T-helper 1 cell treated with Interleukin-12 subunit alpha and Interleukin-12 subunit beta and Interleukin-4 antibody, amounts not matched to agents 30 μg/mL and 1 μg/mL, for 36 hours (primary cell): ENCODE measurements at regions not wholly inside any gene's neighbourhood (a gene's known extent, or its start where the extent isn't known, plus 50 kb on each side); places are given as distances from the start of the nearest gene placed in this dataset.

Experiments
- H3K27ac Mint-ChIP-seq: one replicate; pipeline ENCODE4 v1.8.0; 2021; ENCODE audit warnings: mild to moderate bottlenecking, mixed read lengths
- H3K27me3 Mint-ChIP-seq: one replicate; pipeline ENCODE4 v1.8.0; 2021; ENCODE audit warnings: low read depth, mixed read lengths
- H3K36me3 Mint-ChIP-seq: one replicate; pipeline ENCODE4 v1.8.0; 2021; ENCODE audit warnings: low read depth, mixed read lengths
- H3K4me1 Mint-ChIP-seq: one replicate; pipeline ENCODE4 v1.8.0; 2021; ENCODE audit warnings: low read depth, mixed read lengths
- H3K4me3 Mint-ChIP-seq: one replicate; pipeline ENCODE4 v1.8.0; 2021; ENCODE audit warnings: mild to moderate bottlenecking, moderate library complexity, mixed read lengths
- H3K9me3 Mint-ChIP-seq: one replicate; pipeline ENCODE4 v1.8.0; 2021; ENCODE audit warnings: mixed read lengths

DNA sequence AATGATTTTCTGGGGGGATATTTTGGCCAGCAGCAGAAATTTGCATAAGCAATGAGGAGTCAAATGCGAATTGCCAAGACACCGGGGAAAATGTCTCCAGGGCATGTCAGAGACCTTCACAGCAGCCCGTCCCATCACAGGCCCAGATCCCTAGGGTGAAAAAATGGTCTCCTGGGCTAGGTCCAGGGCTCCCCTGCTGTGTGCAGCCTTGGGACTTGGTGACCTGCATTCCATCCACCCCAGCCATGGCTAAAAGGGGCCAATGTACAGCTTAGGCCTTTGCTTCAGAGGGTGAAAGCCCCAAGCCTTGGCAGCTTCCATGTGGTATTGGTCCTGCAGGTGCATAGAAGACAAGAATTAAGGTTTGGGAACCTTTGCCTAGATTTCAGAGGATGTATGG lies 534.5 kb upstream of the MEF2C start:
- Mint-ChIP-seq H3K4me3 (no peak overlapping the region), H3K9me3 (no peaks in the 10 kb centered on the region), H3K36me3 (no peaks in the 10 kb centered on the region), H3K27me3 (no peaks in the 10 kb centered on the region), H3K4me1 (no peaks in the 10 kb centered on the region), H3K27ac (no peak overlapping the region)

DNA sequence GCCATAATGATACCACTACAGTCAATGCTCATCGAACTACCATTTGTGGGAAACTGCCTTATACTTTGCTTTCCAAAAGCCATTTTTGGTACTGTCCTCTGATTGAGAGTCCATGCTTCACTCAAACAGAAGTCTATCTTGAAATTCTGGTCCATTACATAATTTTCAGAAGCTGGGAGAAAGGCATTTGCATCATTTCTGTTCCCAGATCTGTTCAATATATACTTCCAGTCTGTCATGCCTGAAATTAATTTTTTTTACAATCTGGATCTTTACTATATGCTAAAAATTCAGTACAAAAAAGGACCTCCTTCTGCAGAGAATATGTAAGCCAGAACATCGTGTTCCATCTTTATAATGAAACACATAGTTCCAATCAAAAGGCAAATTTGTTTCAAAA lies 528.9 kb upstream of the MEF2C start:
- Mint-ChIP-seq H3K36me3 (no peaks in the 10 kb centered on the region), H3K9me3 (no peaks in the 10 kb centered on the region), H3K27ac (no peak overlapping the region), H3K4me1 (no peaks in the 10 kb centered on the region), H3K27me3 (no peaks in the 10 kb centered on the region), H3K4me3 (no peak overlapping the region)

DNA sequence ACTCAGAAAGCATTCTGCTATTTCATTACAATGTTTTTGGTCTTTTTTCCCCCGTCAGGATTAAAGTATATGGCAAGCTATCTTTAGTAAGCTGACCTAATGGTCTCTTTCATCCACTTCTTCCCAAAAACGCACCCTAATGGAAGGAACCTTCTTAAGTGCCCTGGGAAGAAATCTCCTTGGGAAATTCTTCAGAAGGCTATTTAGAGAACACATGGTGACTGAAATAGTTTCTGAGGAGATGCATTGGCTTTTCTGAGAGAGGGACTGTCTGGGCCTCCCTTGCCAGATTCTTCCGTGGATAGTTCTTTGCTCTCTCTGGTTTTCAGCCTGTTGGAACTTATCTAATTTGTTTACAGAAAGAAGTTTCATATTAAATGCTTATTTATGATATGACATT lies 524.1 kb upstream of the MEF2C start:
- H3K36me3 Mint-ChIP-seq: no peaks in the 10 kb centered on the region
- H3K4me3 Mint-ChIP-seq: no peak overlapping the region
- H3K27ac Mint-ChIP-seq: no peak overlapping the region
- H3K9me3 Mint-ChIP-seq: no peaks in the 10 kb centered on the region
- H3K4me1 Mint-ChIP-seq: no peaks in the 10 kb centered on the region
- no peaks in the 10 kb centered on the region for H3K27me3 Mint-ChIP-seq

DNA sequence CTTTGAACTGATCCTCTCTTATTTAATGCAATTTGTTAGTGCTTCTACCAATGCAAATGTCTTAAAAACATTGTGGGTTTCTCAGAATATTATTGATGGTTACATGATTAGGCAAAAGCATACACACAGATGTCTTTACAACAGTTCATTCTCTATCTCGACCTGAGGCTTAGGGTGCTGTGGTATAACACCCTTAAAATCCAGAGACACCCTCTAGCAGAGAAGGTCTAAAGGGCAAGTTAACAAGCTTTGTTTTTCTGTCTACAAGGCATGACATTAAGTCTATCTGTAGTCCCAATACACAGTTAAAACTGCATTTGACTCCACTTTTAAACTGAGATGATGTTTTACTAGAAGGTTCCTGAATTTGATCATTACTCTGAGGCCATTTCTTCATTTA lies 518.7 kb upstream of the MEF2C start:
- no peaks in the 10 kb centered on the region for H3K27me3 Mint-ChIP-seq
- H3K4me3 Mint-ChIP-seq: no peak overlapping the region
- H3K36me3 Mint-ChIP-seq: no peaks in the 10 kb centered on the region
- no peaks in the 10 kb centered on the region for H3K9me3 Mint-ChIP-seq
- H3K4me1 Mint-ChIP-seq: peaks cover 3% of the 10 kb centered on the region
- no peak overlapping the region for H3K27ac Mint-ChIP-seq

DNA sequence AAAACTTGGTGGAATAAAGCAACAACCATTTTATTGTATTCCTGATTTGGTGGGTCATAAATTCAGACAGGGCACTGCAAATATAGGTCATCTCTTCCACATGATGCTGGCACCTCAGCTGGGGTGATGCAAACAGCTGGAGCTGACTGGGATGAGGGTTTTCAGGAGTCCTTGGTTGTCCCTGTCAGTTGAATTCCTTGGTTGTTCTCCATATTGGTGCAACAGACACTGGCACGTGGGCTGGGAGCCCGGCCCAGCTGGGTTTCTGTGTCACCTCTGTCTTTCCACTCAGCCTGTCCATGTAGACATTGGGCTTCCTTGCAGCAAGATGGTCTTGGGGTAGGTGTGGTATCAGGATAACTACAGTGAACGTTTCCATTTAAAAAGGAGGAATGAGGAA lies 518.0 kb upstream of the MEF2C start:
- Mint-ChIP-seq H3K9me3 (no peaks in the 10 kb centered on the region), H3K27ac (no peak overlapping the region), H3K36me3 (no peaks in the 10 kb centered on the region)

DNA sequence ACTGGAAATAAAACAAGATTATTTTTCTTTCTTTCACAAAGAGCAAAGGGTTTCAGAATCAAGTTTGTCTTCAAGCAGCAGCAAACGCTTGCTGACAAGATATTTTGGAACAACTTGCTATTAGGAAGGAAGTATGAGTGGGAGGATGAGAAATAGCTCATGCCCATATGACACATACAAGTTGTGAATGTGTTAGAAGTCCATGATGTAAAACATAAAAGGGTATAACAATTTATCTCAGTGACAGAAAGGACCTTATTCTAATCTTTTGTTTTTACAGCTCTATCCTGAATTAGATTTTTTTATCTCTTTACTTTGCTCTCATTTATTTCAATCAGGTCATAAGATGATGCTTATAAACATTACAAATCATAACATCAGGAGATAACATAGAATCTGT lies 516.6 kb upstream of the MEF2C start:
- H3K27me3 Mint-ChIP-seq: no peaks in the 10 kb centered on the region
- no peaks in the 10 kb centered on the region for H3K36me3 Mint-ChIP-seq
- no peak overlapping the region for H3K4me3 Mint-ChIP-seq
- no peaks in the 10 kb centered on the region for H3K9me3 Mint-ChIP-seq
- no peak overlapping the region for H3K27ac Mint-ChIP-seq
- peaks cover 3% of the 10 kb centered on the region for H3K4me1 Mint-ChIP-seq

More for the DNA sequence above, 518.0 kb upstream of the MEF2C start:
- Mint-ChIP-seq H3K4me3 (no peak overlapping the region), H3K27me3 (no peaks in the 10 kb centered on the region), H3K4me1 (peaks cover 3% of the 10 kb centered on the region)

DNA sequence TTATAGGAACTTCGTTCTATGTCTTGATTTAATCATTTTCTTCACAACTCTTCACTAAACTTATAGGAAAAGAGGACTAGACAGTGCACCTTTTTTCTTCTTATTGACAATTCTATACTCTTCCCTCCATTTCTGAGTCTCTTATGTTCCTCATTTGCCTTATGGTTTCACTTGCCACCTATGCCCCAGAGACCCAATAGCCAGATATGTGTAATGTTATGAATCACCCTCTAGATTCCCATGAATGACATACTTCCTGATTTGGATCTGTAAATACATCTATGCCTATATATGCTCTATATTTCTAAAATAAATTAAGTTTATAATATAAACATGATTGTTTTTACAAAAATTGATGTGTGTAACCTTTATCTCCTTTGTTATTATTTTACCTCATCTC lies 514.1 kb upstream of the MEF2C start:
- no peaks in the 10 kb centered on the region for H3K9me3 Mint-ChIP-seq
- H3K27me3 Mint-ChIP-seq: no peaks in the 10 kb centered on the region
- no peaks in the 10 kb centered on the region for H3K36me3 Mint-ChIP-seq
- H3K4me1 Mint-ChIP-seq: peaks cover 3% of the 10 kb centered on the region
- no peak overlapping the region for H3K27ac Mint-ChIP-seq
- H3K4me3 Mint-ChIP-seq: no peak overlapping the region

DNA sequence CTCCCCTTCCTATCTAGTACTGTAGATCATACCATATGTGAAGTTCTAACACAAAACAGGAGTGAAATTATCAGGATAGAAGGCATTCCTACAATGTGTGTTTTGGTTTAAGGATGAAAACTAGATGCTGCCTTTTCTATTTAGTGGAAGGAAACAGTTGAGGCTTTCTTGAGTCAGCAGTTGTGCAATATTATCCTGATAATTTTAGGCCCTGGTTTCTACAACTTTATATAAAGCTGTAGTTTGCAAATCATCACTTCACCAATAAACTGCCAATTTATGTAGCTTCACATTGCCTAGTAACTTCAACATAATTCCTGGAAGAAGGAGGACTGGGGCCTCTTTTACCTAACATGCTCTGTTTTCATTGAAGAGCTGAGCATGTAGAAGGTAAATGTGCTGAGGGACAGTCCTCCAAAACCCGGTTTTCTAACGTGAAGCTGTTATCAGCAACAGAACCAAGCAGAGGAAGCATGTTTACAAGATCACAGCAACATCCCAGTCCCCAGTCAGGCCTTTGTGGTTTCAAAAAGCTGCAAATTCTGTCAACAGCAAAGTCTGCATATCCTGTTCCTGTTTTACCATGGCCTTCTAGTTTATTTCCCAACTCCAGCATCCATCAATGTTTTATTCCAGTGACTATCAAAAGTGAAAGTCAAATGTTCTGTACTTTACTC lies 513.4 kb upstream of the MEF2C start:
- Mint-ChIP-seq H3K9me3 (no peaks in the 10 kb centered on the region), H3K36me3 (no peaks in the 10 kb centered on the region), H3K27ac (no peak overlapping the region), H3K27me3 (no peaks in the 10 kb centered on the region), H3K4me1 (peaks cover 3% of the 10 kb centered on the region), H3K4me3 (no peak overlapping the region)

DNA sequence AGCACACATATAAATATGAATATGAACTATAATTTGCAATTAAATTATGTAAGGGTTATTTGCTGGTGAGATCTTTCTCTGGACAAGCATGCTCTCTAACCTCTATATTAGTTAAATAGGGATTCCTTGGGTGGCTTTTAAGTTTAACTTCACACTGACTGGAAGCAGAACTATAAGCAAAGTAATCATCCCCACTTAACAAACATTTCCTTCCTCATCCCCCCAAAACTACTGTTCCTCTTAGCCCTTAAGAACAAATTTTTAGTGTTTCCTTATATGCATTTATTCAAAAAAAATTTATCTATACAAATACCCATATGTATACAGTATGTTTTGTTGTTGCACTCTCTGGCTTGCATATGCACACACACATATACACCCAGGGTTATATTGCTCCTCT lies 512.1 kb upstream of the MEF2C start:
- Mint-ChIP-seq H3K4me1 (peaks cover 3% of the 10 kb centered on the region), H3K27ac (no peak overlapping the region), H3K36me3 (no peaks in the 10 kb centered on the region), H3K27me3 (no peaks in the 10 kb centered on the region), H3K4me3 (no peak overlapping the region), H3K9me3 (no peaks in the 10 kb centered on the region)

DNA sequence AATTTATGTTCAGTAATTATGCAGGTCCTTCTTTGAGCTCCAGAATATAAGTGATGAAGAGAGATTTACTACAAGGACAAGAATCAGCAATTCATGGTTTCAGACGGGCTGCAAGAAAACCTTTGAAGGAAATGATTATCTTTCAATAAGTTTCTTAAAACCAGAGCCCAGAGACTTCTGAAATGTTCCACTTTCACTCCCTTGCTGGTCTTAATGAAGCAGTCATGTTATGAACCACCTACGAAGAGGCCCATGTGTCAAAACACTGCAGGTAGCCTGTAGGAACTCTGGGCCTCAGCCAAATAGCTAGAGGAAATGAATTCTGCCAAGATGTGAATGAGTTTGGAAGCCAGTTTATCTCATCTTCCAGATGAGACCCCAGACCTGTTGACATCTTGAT lies 505.9 kb upstream of the MEF2C start:
- no peak overlapping the region for H3K27ac Mint-ChIP-seq
- H3K4me3 Mint-ChIP-seq: no peak overlapping the region
- H3K27me3 Mint-ChIP-seq: no peaks in the 10 kb centered on the region
- H3K9me3 Mint-ChIP-seq: no peaks in the 10 kb centered on the region
- no peaks in the 10 kb centered on the region for H3K36me3 Mint-ChIP-seq
- no peaks in the 10 kb centered on the region for H3K4me1 Mint-ChIP-seq

DNA sequence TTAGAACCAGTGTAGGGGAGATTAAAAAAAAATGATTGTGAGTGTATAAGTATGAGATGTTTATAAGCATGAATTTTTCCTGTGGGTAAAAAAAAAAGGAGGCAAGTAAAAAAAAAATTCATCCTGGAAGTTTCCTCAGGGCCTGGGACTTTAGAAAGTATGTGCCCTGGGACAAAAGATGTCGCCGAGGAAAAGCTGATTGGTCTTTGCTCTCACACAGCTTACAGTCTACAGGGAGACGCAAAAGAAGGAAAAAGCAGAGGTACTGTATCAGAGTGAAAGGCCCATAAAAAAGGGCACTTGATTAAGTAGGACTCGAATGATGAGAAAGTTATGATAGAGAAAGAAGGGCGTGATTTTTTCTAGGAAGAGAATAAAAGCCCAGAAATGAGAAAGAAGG lies 501.4 kb upstream of the MEF2C start:
- H3K4me3 Mint-ChIP-seq: no peak overlapping the region
- H3K27ac Mint-ChIP-seq: no peak overlapping the region
- no peaks in the 10 kb centered on the region for H3K4me1 Mint-ChIP-seq
- no peaks in the 10 kb centered on the region for H3K9me3 Mint-ChIP-seq
- H3K27me3 Mint-ChIP-seq: no peaks in the 10 kb centered on the region
- no peaks in the 10 kb centered on the region for H3K36me3 Mint-ChIP-seq

DNA sequence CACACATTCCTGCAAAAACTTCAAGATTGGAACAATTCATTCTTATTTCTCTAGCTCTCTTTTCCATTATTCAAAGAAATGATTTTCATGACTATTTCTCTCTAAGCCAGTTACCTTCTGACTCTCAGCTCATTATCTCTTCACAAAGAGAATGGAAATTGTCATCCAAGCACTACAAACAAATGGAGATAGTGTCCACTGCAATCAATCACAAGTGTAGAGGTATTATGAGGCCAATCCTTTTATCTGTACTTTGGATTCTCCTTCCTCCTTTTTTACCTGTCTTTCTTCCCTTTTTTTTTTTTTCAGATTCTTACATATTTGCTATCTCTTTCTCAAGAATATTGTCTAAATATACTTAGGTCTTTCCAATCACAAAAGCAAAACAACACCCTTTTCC lies 497.7 kb upstream of the MEF2C start:
- H3K27ac Mint-ChIP-seq: no peak overlapping the region
- no peaks in the 10 kb centered on the region for H3K36me3 Mint-ChIP-seq
- H3K4me3 Mint-ChIP-seq: no peak overlapping the region
- H3K27me3 Mint-ChIP-seq: no peaks in the 10 kb centered on the region
- no peaks in the 10 kb centered on the region for H3K9me3 Mint-ChIP-seq
- no peaks in the 10 kb centered on the region for H3K4me1 Mint-ChIP-seq

DNA sequence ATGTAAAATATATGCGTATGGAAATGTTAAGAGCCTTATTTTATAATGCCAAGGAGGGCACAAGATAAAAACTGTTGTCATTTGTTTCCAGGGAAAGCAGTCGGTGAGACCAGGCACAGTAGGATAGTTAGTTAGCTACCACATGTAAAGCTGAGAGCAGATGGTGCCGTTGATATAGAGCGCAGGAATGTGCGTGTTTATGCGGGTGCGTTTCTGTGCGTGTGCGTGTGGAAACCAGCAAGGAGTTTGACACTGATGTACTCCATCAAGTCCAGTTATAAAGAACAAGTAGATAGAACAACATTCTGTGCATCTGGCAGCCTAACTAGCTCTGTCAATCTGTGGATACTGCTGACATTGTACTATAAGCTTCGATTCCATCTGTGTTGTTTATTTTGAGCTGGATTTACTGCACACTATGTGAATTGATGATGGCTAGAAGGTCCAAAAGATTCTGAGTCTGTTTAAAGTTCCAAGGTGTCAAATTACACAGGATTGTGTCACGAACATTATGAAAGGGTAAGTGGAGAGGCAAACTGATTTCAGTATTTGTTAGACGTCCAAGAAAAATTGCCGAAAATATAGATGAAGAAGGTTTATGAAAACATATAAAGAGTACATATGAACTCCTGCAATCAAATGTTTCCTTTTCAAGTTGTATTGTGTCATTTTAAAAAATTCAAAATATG lies 494.9 kb upstream of the MEF2C start:
- Mint-ChIP-seq H3K4me1 (no peaks in the 10 kb centered on the region), H3K36me3 (no peaks in the 10 kb centered on the region), H3K4me3 (no peak overlapping the region), H3K9me3 (no peaks in the 10 kb centered on the region), H3K27me3 (no peaks in the 10 kb centered on the region), H3K27ac (no peak overlapping the region)

DNA sequence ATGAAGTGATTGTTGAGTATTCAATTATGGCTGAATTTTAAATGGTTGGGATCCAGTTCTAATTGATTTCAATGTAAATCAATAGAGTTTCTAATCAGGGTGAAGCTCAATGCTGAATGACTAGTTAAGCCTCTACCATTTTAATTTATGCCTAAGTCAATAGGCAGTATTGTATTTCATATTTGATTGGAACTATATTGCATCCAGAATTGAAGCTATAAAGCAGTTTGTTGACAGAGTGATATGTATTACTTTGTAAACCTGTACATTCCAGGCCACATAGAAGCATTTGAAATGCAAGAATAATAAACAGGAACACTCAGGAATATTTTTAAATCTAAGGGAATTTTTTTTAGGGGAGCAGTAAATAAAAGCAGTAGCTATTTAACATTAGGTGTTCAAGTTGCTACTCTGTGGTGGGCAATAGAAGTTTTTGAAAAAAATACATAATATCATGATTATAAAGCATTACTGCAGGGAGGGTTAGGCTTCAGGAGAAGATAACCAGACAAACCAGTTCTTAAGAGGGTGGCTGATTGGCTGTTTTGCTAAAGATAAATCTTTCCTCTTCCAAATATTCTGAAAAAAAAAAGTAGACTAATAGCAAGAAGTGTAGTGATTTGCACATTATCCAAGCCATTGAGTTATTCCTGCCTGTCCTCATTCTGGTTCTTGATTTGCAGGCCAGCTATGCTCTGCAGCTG lies 492.0 kb upstream of the MEF2C start:
- Mint-ChIP-seq H3K9me3 (no peaks in the 10 kb centered on the region), H3K27ac (no peak overlapping the region), H3K27me3 (no peaks in the 10 kb centered on the region), H3K4me3 (no peak overlapping the region), H3K4me1 (no peaks in the 10 kb centered on the region), H3K36me3 (no peaks in the 10 kb centered on the region)

DNA sequence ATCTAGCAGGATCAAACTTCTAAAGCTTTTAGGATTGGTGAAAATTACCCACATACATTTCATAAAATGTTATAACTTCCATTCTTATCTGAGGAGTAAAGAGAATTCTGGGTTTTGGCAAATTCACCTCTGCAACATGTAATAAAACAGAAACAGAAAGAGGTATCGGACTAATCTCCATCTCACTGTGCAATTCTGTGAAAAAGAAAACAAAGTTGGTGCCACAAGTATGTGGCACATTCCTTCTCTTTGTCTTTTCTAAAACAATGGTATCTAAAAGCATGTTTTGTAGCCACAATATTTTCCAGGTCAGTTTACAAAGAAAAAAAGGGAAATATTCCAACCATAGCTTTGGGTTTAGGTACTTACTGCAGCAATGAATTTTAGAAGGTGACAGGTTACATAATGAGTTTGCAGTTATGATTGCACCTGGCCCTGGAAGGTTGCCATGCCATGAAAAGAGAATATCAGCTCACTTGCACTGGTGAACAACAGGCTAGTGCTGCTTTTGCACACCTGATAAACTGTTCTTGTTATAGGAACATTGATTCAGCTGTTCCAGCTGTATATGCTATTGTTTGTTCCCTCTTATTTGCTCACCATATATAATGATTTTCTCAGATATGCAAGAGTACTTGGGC lies 491.3 kb upstream of the MEF2C start:
- Mint-ChIP-seq H3K27me3 (no peaks in the 10 kb centered on the region), H3K4me3 (no peak overlapping the region), H3K36me3 (no peaks in the 10 kb centered on the region), H3K4me1 (no peaks in the 10 kb centered on the region), H3K9me3 (no peaks in the 10 kb centered on the region), H3K27ac (no peak overlapping the region)
